ENCODE measurements at regions not wholly inside any gene's neighbourhood (a gene's known extent, or its start where the extent isn't known, plus 50 kb on each side); places are given as distances from the start of the nearest gene placed in this dataset.

- Mint-ChIP-seq H3K36me3 (ENCODE audit: low read depth) (no peaks in the 10 kb centered on the region), H3K4me3 (no peak overlapping the region), H3K27me3 (ENCODE audit: insufficient read depth) (peaks cover 20% of the 10 kb centered on the region), H3K27ac (no peak overlapping the region), H3K9me3 (no peaks in the 10 kb centered on the region), H3K4me1 (peaks cover 25% of the 10 kb centered on the region)
- Histone ChIP-seq H3K27me3 (ENCODE audit: control insufficient read depth, insufficient read depth, low read length, poor library complexity, severe bottlenecking) (no peaks in the 10 kb centered on the region), H3K4me1 (ENCODE audit: control insufficient read depth, insufficient read depth, low read length) (peaks cover 5% of the 10 kb centered on the region), H3K4me3 (ENCODE audit: low read length) (no peak overlapping the region), H3K9me3 (ENCODE audit: control insufficient read depth, low read length) (no peaks in the 10 kb centered on the region), H3K36me3 (ENCODE audit: control insufficient read depth, insufficient read depth, low read length) (no peaks in the 10 kb centered on the region), H3K9ac (ENCODE audit: extremely low read depth, low read length, poor library complexity, severe bottlenecking) (no peak overlapping the region), H3K27ac (ENCODE audit: low read depth, low read length) (no peak overlapping the region)
- 68 to 100% methylated on average over 1 of the region's 1 CpG for WGBS, 2 experiments (ENCODE audit: insufficient coverage in 1 of 2, insufficient read length in 1 of 2)
- DNase-seq = peak; percentile 67
- TF ChIP-seq CTCF (conservative IDR thresholded peaks at IDR 0.05) = no peak
These were observed 303.7 kb upstream of the GNPDA2 start for GRCh38 chr4:45030059-45030458.

- H3K36me3 ChIP-seq (ENCODE audit: control insufficient read depth, insufficient read depth, low read length) = no peaks in the 10 kb centered on the region
- no peak for DNase-seq
- H3K27me3 Mint-ChIP-seq (ENCODE audit: insufficient read depth) = no peaks in the 10 kb centered on the region
- H3K9me3 ChIP-seq (ENCODE audit: control insufficient read depth, low read length) = no peaks in the 10 kb centered on the region
- peaks cover 4% of the 10 kb centered on the region for H3K4me1 Mint-ChIP-seq
- TF ChIP-seq CTCF (conservative IDR thresholded peaks at IDR 0.05) = no peak
- H3K4me3 ChIP-seq (ENCODE audit: low read length) = no peak overlapping the region
- H3K4me3 Mint-ChIP-seq = no peak overlapping the region
- no peak overlapping the region for H3K27ac Mint-ChIP-seq
- H3K9me3 Mint-ChIP-seq = no peaks in the 10 kb centered on the region
- no peak overlapping the region for H3K9ac ChIP-seq (ENCODE audit: extremely low read depth, low read length, poor library complexity, severe bottlenecking)
- 86 to 94% methylated on average over 1 to 3 of the region's 3 CpGs for WGBS, 2 experiments (ENCODE audit: insufficient coverage in 1 of 2, insufficient read length in 1 of 2)
- H3K27ac ChIP-seq (ENCODE audit: low read depth, low read length) = no peak overlapping the region
- H3K36me3 Mint-ChIP-seq (ENCODE audit: low read depth) = no peaks in the 10 kb centered on the region
- H3K27me3 ChIP-seq (ENCODE audit: control insufficient read depth, insufficient read depth, low read length, poor library complexity, severe bottlenecking) = no peaks in the 10 kb centered on the region
- H3K4me1 ChIP-seq (ENCODE audit: control insufficient read depth, insufficient read depth, low read length) = no peaks in the 10 kb centered on the region
These were observed 281.2 kb upstream of the GNPDA2 start for GRCh38 chr4:45007508-45007907.

GRCh38 chr4:45006078-45006477, 279.7 kb upstream of the GNPDA2 start:
- no peak for TF ChIP-seq CTCF (conservative IDR thresholded peaks at IDR 0.05)
- Histone ChIP-seq H3K36me3 (ENCODE audit: control insufficient read depth, insufficient read depth, low read length) (no peaks in the 10 kb centered on the region), H3K4me3 (ENCODE audit: low read length) (no peak overlapping the region), H3K27ac (ENCODE audit: low read depth, low read length) (no peak overlapping the region), H3K4me1 (ENCODE audit: control insufficient read depth, insufficient read depth, low read length) (no peaks in the 10 kb centered on the region), H3K27me3 (ENCODE audit: control insufficient read depth, insufficient read depth, low read length, poor library complexity, severe bottlenecking) (no peaks in the 10 kb centered on the region), H3K9me3 (ENCODE audit: control insufficient read depth, low read length) (no peaks in the 10 kb centered on the region), H3K9ac (ENCODE audit: extremely low read depth, low read length, poor library complexity, severe bottlenecking) (no peak overlapping the region)
- no peaks in the 10 kb centered on the region for H3K27me3 Mint-ChIP-seq (ENCODE audit: insufficient read depth)
- no peak overlapping the region for H3K4me3 Mint-ChIP-seq
- no peaks in the 10 kb centered on the region for H3K9me3 Mint-ChIP-seq
- H3K36me3 Mint-ChIP-seq (ENCODE audit: low read depth) = no peaks in the 10 kb centered on the region
- no peak for DNase-seq
- H3K4me1 Mint-ChIP-seq = no peaks in the 10 kb centered on the region
- H3K27ac Mint-ChIP-seq = no peak overlapping the region

All from endodermal cell (in vitro differentiated cells).